Panc1 (cell line): ENCODE measurements at regions not wholly inside any gene's neighbourhood (a gene's known extent, or its start where the extent isn't known, plus 50 kb on each side); places are given as distances from the start of the nearest gene placed in this dataset.

Experiments
- ATAC-seq: fragments of 200-7000 bp; cut with Tn5 transposase; 2 replicates; pipeline ENCODE4 v1.9.1; 2020; ENCODE audit warnings: mild to moderate bottlenecking, moderate library complexity
- BruUV-seq: library from RNA; stranded (reverse); fragments of 400-500 nt; replicated peaks from 2 replicates; lab custom pipeline; 2021; lab: Mats Ljungman, UMichigan
- CTCF ChIA-PET: fragments of 300-600 bp; sonication (Branson Sonifier 250); formaldehyde crosslinking; loops from one replicate; lab custom pipeline; 2022; ENCODE audit warnings: antibody characterized with exemption; lab: Charles Lee
- POLR2A ChIA-PET: fragments of 300-600 bp; sonication (Branson Sonifier 250); formaldehyde crosslinking; loops from one replicate; lab custom pipeline; 2022; ENCODE audit warnings: antibody characterized with exemption; lab: Charles Lee
- DNase-seq: peaks from one replicate; pipeline ENCODE4 v3.0.0-alpha.2; 2010; ENCODE audit warnings: low read depth, low spot score
- H3K27ac ChIP-seq: 2 replicates; pipeline ENCODE4 v1.5.1; 2011; ENCODE audit warnings: mild to moderate bottlenecking, low read length, inconsistent platforms
- H3K27me3 ChIP-seq: fragments of 200-500 bp; sonication (Bioruptor generic); 2 replicates; pipeline ENCODE4 v1.6.0; 2014; ENCODE audit warnings: low read length, inconsistent platforms; ENCODE audit not compliant: control insufficient read depth, insufficient read depth
- H3K36me3 ChIP-seq: fragments of 200-500 bp; sonication (Bioruptor generic); 2 replicates; pipeline ENCODE4 v1.5.1; 2014; ENCODE audit warnings: inconsistent platforms, mild to moderate bottlenecking, low read length, moderate library complexity; ENCODE audit not compliant: control insufficient read depth, insufficient read depth
- H3K4me1 ChIP-seq: 2 replicates; pipeline ENCODE4 v1.5.1; 2011; ENCODE audit warnings: inconsistent platforms, mild to moderate bottlenecking, low read length, moderate library complexity; ENCODE audit not compliant: control insufficient read depth, insufficient read depth
- H3K4me3 ChIP-seq, 2 experiments: 2 replicates each; pipeline ENCODE4 v1.5.1; 2011 to 2012; ENCODE audit warnings: low read depth in 2 of 2, low read length in 2 of 2, mild to moderate bottlenecking in 2 of 2, inconsistent platforms in 1 of 2, moderate library complexity in 1 of 2
- H3K9me3 ChIP-seq: fragments of 200-500 bp; sonication (Bioruptor generic); 2 replicates; pipeline ENCODE4 v1.5.1; 2014; ENCODE audit warnings: low read depth, mild to moderate bottlenecking, inconsistent platforms, low read length, moderate library complexity; ENCODE audit not compliant: control insufficient read depth, insufficient read depth
- CTCF ChIP-seq: fragments of 450-650 bp; IDR thresholded peaks from 2 replicates; pipeline ENCODE4 v1.5.1; 2017; ENCODE audit warnings: mild to moderate bottlenecking
- POLR2AphosphoS5 ChIP-seq: IDR thresholded peaks from 2 replicates; pipeline ENCODE4 v1.6.1; 2012; ENCODE audit warnings: mild to moderate bottlenecking, low read depth, low read length, moderate library complexity
- REST ChIP-seq, 2 experiments: IDR thresholded peaks; 2 replicates each; pipeline ENCODE4 v1.6.1; 2011 to 2012; ENCODE audit warnings: low read depth in 2 of 2, control low read depth in 1 of 2, low read length in 1 of 2, mild to moderate bottlenecking in 1 of 2, moderate library complexity in 1 of 2; ENCODE audit not compliant: insufficient read depth in 1 of 2
- SIN3A ChIP-seq: IDR thresholded peaks from 2 replicates; pipeline ENCODE4 v1.6.1; 2012; ENCODE audit warnings: low read depth, mild to moderate bottlenecking, low read length, moderate library complexity, borderline replicate concordance; ENCODE audit not compliant: insufficient read depth
- TCF7L2 ChIP-seq: IDR thresholded peaks from 2 replicates; pipeline ENCODE4 v1.6.1; 2011; ENCODE audit warnings: mild to moderate bottlenecking, low read depth, low read length, inconsistent platforms
- in situ Hi-C: cut with HindIII; loops from 2 replicates; pipeline ENCODE4 v1.10.0; 2016; ENCODE audit warnings: low sequenced_read_pairs, low pct_unique_long_range_greater_than_20kb
- intact Hi-C: fragments of 100-400 bp; cut with micrococcal nuclease; formaldehyde crosslinking; loops from one replicate; pipeline ENCODE4 v1.10.0; 2022; ENCODE audit not compliant: unreplicated experiment

GRCh38 chr15:98586066-98586465 lies 62.3 kb upstream of the IGF1R start:
- ChIA-PET POLR2A (no interaction called here), CTCF (interaction anchor here (0.7 kb wide), 1 partner anchor 62 kb away, joined by 3 read pairs; no protein-coding TSS in a partner anchor)
- ATAC-seq: no peak
- Histone ChIP-seq H3K4me3 (no peak overlapping the region), H3K4me1 (no peaks in the 10 kb centered on the region), H3K9me3 (no peaks in the 10 kb centered on the region), H3K27me3 (peaks cover 7% of the 10 kb centered on the region), H3K27ac (no peak overlapping the region), H3K36me3 (no peaks in the 10 kb centered on the region)
- BruUV-seq: no TSS peak
- DNase-seq: no peak
- in situ Hi-C loops: no loop called here
- no peak for TF ChIP-seq CTCF
- TF ChIP-seq POLR2AphosphoS5: no peak
- TF ChIP-seq SIN3A: no peak
- TF ChIP-seq REST (IDR thresholded peaks at IDR 0.05; ENCODE audit: insufficient read depth in 1 of 2, low read depth in 2 of 2, low read length in 1 of 2): no peak
- TF ChIP-seq TCF7L2: no peak
- intact Hi-C loops: no loop called here

- no peak for ATAC-seq
- Histone ChIP-seq H3K36me3 (no peaks in the 10 kb centered on the region), H3K4me3 (no peak overlapping the region), H3K27ac (no peak overlapping the region), H3K4me1 (peaks cover 6% of the 10 kb centered on the region), H3K9me3 (no peaks in the 10 kb centered on the region), H3K27me3 (no peaks in the 10 kb centered on the region)
- TF ChIP-seq SIN3A (no peak), REST (IDR thresholded peaks at IDR 0.05; ENCODE audit: insufficient read depth in 1 of 2, low read depth in 2 of 2, low read length in 1 of 2) (no peak), CTCF (no peak), TCF7L2 (no peak), POLR2AphosphoS5 (no peak)
- ChIA-PET POLR2A (no interaction called here), CTCF (no interaction called here)
- intact Hi-C loops: no loop called here
- BruUV-seq: no TSS peak
- DNase-seq: no peak
- in situ Hi-C loops: no loop called here
These were observed 56.2 kb upstream of the IGF1R start for GRCh38 chr15:98592136-98592535.
